ENCODE measurements at regions not wholly inside any gene's neighbourhood (a gene's known extent, or its start where the extent isn't known, plus 50 kb on each side); places are given as distances from the start of the nearest gene placed in this dataset.
"Not testable (repeated sequence)": the region's sequence is repeated elsewhere in the genome, so short reads cannot be mapped to it uniquely, and the experiment has no call there.

DNA sequence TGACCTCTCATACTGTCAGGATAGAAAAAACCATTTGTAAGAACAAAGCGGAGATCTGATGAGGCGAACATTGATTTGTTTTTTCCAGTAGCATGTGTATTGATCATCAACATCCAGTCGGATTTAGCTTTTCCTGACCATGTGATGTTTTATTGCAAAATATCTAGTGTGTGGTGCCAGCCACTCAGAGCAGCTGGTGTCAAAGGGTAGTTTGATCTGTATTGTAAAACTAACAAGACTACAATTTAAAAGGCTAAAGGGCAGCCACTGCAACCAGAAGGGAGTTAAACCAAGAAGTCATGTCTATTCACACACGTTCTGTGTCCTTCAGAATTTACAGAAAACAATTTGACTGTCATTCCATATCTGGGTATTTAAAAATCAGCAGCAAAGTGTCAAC, 719.0 kb upstream of the FRG1 start:
- no peak for DNase-seq

DNA sequence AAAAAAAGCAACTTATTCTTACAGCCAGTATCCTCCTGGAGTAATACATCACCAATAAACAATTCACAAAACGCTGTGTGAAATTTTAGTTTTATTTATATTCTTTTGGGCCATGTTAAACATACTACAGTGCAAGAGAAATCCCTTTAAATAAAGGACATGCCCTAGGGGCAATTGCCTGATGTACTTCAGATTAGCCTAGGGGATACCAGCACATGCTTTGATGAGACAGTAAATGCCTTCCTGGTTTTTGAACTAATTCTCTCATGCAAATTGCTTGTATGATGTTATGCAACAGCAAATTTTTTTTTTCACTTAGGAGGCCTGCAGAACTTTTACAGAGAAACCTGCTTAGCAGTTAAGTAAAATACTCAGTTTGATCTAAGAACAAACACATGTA, 711.9 kb upstream of the FRG1 start:
- no peak for DNase-seq

DNA sequence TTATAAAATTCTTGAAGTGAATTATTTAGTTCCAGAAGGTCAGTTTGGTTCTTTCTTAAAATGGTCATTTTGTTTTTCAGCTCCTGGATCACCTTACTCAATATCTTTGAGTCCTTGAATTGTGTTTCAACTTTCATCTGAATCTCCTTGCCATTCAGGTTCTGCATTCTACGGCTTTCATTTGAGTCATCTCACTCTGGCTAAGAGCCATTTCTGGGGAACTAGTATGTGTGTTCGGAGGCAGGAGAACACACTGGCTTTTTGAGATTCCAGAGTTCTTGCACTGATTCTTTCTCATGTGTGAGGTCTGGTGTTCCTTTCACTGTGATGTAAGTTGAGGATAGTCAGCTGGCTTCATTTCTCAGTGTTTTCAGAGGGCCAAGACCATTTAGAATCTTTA, 708.4 kb upstream of the FRG1 start:
- no peak for DNase-seq

DNA sequence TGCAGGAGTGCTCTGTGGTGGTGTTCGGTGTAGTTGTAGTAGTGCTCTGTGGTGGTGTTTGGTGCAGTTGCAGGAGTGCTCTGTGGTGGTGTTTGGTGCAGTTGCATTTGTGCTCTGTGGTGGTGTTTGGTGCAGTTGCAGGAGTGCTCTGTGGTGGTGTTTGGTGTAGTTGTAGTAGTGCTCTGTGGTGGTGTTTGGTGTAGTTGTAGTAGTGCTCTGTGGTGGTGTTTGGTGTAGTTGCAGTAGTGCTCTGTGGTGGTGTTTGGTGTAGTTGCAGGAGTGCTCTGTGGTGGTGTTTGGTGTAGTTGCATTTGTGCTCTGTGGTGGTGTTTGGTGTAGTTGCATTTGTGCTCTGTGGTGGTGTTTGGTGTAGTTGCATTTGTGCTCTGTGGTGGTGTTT, 706.9 kb upstream of the FRG1 start:
- not testable (repeated sequence) for DNase-seq

DNA sequence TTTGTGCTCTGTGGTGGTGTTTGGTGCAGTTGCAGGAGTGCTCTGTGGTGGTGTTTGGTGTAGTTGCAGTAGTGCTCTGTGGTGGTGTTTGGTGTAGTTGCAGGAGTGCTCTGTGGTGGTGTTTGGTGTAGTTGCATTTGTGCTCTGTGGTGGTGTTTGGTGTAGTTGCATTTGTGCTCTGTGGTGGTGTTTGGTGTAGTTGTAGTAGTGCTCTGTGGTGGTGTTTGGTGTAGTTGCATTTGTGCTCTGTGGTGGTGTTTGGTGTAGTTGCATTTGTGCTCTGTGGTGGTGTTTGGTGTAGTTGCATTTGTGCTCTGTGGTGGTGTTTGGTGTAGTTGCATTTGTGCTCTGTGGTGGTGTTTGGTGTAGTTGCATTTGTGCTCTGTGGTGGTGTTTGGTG, 705.7 kb upstream of the FRG1 start:
- DNase-seq: not testable (repeated sequence)

- DNase-seq: no peak
Observed at GRCh38 chr4:189235599-189235998, 705.1 kb upstream of the FRG1 start.

- not testable (repeated sequence) for DNase-seq
Observed at GRCh38 chr4:189236321-189236720, 704.4 kb upstream of the FRG1 start.

GRCh38 chr4:189237340-189237739, 703.3 kb upstream of the FRG1 start:
- no peak for DNase-seq

GRCh38 chr4:189255636-189256035, 685.0 kb upstream of the FRG1 start:
- DNase-seq: no peak

DNA sequence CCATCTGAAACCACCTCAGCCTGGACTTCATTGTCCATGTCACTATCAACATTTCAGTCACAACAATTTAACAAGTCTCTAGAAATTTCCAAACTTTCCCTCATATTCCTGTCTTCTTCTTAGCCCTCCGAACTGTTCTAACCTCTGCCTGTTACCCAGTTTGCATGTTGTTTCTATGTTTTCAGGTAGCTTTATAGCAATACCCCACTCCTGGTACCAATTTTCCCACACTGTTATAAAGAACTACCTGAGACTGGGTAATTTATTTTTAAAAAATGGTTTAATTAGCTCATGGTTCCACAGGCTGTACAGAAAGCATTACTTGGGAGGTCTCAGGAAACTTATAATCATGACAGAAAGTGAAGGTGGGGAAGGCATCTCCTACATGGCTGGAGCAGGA, 679.2 kb upstream of the FRG1 start:
- DNase-seq: no peak

- no peak for DNase-seq
Observed at GRCh38 chr4:189265515-189265914, 675.2 kb upstream of the FRG1 start.

DNA sequence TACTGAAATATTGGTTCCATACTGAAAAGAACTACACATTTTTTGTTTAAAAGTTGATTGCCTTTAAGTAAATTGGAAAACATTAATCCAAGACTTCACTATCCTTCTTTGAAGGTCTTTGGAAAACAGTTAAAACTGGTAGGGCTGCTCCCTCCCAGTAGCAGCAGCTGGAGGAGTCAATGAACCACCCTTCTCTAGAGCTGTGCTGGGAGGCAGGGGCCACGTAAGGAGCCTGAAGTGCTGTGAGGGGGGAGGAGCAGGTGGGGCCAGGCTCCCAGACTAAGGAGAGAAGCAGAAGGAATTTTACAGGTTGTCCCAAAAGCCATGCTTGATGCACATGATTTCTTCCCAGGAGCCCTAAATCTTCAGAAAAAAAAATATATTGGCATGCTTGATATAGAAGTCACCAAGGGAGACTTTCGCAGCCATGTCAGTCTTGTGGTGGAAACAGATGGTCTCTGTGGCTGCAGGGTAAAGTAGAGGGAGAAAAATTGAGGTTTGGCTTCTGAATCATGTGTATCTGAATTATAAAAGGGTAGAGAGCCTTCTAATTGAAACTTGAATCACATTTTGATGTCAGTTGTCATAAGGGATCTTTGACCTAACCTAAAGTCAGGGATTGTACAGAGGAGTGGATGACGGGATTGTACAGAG, 673.2 kb upstream of the FRG1 start:
- no peak for DNase-seq

DNA sequence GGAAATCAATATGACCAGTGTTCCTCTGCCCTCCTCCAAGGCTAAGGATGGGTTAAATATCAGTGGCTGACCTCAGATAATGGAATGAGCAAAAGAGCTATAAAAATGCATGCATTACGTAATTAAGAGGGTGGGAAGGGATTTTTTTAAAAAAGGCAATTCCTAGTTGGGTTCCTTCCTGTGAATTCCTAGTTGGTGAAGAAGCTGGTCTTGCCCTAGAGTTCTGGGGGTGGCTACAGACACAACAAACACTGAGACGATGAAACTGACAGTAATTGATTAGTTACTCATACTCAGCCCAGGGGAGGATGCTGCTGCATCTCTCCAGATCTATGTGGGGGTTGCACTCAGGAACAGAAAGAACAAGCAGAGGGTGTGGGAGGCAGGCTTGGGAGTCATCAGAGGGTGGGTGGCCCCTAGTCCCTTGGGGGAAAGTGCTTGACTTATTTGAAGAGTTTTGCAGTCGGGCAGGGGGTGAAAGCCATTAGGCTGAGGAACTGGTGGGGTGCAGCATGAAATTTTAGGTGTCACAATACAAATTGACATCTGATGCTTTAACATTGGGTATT, 662.0 kb upstream of the FRG1 start:
- DNase-seq: no peak

DNA sequence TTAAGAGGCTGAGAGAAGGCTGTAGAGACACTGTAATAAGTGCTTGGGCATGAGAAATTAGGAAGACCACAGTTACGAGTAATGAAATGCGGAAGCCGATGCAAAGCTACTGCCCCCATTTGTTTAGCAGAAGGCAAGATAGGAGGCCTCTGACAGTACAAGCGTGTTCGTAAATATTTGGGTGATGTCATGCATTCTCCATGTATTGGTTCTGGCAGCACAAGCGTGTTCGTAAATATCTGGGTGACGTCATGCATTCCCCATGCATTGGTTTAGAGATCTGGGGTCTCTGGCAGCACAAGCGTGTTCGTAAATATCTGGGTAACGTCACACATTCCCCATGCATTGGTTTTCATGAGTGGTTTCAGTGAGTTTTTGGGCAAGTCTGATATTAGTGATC, 661.5 kb upstream of the FRG1 start:
- DNase-seq: no peak

DNA sequence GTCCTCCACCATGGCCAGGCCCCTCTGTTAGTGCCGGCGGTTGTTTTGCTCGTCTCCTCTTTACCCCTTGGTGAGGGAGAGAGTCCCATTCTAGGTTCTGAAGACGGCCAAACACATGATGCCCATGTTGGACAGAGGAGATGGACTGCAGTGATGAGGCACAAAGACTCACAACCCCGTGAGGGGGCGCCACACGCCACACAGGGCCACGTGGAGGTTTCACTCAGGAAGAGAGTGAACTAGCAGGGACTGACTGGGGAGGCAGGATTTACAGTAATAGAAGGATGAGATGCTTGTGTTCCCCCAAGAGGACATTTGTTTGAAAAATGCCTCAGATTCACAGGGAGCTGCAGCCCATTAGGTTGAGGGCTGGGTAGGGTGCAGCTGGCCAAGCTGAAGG, 655.3 kb upstream of the FRG1 start:
- DNase-seq: no peak

GRCh38 chr4:189291939-189292338, 648.7 kb upstream of the FRG1 start:
- DNase-seq: no peak

GRCh38 chr4:189293459-189293858, 647.2 kb upstream of the FRG1 start:
- no peak for DNase-seq

- DNase-seq: no peak
Observed at GRCh38 chr4:189294574-189294973, 646.1 kb upstream of the FRG1 start.

DNA sequence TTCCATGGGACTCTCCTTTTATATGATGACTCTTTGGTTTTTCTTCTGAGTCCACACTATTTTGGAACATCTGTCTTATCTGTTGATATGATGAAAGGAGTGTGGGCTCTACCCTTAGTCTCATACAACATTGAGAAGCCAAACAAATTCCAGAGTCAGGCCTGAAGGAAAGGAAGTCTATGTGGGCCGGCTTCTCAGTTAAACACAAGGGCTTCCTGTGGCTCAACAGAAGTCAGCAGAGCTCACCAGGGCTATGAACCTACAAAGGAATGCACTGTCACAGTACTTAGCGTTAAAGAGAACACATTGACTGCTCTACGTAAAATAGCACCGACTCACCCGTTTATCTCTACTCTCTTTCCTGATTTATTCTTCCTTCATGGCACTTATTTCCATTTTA, 641.0 kb upstream of the FRG1 start:
- no peak for DNase-seq

GRCh38 chr4:189301692-189302091, 639.0 kb upstream of the FRG1 start:
- no peak for DNase-seq

GRCh38 chr4:189302719-189303118, 638.0 kb upstream of the FRG1 start:
- no peak for DNase-seq

GRCh38 chr4:189304167-189304566, 636.5 kb upstream of the FRG1 start:
- no peak for DNase-seq

DNA sequence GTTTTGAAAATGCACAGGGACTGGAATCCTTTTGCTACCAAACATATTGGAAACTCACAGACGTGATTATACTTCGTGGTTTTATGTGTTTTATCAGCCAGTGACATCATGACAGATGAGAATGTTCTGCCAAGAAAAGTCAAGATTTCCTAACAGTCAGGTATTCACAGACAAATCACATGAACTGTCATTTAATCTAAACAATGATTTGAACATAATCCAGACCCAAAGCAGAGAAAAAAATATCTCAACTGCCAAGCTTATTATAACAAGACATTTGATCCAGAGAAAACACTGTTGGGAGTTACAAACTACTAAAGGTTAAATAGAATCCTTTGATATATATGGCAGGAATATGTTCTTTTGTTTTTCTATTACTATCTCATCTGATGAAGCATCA, 635.9 kb upstream of the FRG1 start:
- no peak for DNase-seq

DNA sequence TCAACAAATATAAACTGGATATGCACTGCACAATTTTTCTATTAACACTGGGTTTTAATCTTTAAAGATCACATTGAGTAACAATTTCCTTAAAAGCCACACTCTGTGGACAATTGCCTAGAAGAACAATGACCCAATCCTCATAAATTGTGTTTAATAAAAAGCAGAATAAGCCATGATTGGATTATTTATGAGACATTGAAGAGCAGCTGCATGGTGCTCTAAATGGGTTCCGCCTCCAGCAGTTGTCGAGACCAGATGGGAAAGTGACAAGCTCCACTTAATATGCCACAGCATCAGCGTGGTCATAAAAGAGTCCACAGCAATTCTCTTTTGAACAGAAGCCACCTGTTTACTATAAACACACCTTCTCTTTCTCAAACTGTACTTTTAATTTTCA, 635.2 kb upstream of the FRG1 start:
- DNase-seq: no peak

- DNase-seq: no peak
Observed at GRCh38 chr4:189311251-189311650, 629.4 kb upstream of the FRG1 start.

Data from stimulated activated CD4-positive, alpha-beta T cell treated with anti-CD3 and anti-CD28 coated beads, Interleukin-1b, Interleukin-23, amount 100 ng/mL, for 48 hours (primary cell).